T-cell (primary cell): ENCODE measurements at regions not wholly inside any gene's neighbourhood (a gene's known extent, or its start where the extent isn't known, plus 50 kb on each side); places are given as distances from the start of the nearest gene placed in this dataset.

Source experiments
- ATAC-seq, 4 experiments: fragments of 200-7000 bp in 3 of 4; fragments of 150-1000 bp in 1 of 4; cut with Tn5 transposase; replicated peaks in 1 of 4; 1 replicate in 3 of 4; 2 replicates in 1 of 4; pipeline ENCODE4 v1.10.0; 2021; ENCODE audit warnings: moderate library complexity in 3 of 4, mild to moderate bottlenecking in 2 of 4, moderate number of reproducible peaks in 1 of 4
- CTCF ChIA-PET, 2 donors: fragments of 300-600 bp; sonication (Branson Sonifier 250); formaldehyde crosslinking; loops; one replicate each; lab custom pipeline; 2022; ENCODE audit warnings: antibody characterized with exemption in 2 of 2; lab: Charles Lee
- POLR2A ChIA-PET, 2 donors: fragments of 300-600 bp; sonication (Branson Sonifier 250); formaldehyde crosslinking; loops; one replicate each; lab custom pipeline; 2022; ENCODE audit warnings: antibody characterized with exemption in 2 of 2; lab: Charles Lee
- DNase-seq, 35 experiments: peaks; one replicate each; pipeline versions ENCODE4 v3.0.0 to v3.0.0-alpha.2; 2013 to 2023
- H3K27ac ChIP-seq: one replicate; pipeline ENCODE4 v1.5.1; 2013; ENCODE audit warnings: low read length
- H3K27me3 ChIP-seq, 2 experiments: replicated peaks in 1 of 2; 1 replicate in 1 of 2; 2 replicates in 1 of 2; pipeline versions ENCODE4 v1.6.1 to v1.7.0; 2013; ENCODE audit warnings: low read length in 1 of 2, mixed read lengths in 1 of 2; ENCODE audit not compliant: control insufficient read depth in 2 of 2, insufficient read depth in 2 of 2; ENCODE audit errors: extremely low read depth in 1 of 2
- H3K36me3 ChIP-seq, 2 donors: 1 replicate in 1 of 2; 2 replicates in 1 of 2; pipeline versions ENCODE4 v1.6.1 to v1.7.0; 2013; ENCODE audit warnings: low read length in 1 of 2; ENCODE audit not compliant: control insufficient read depth in 2 of 2, insufficient read depth in 1 of 2; ENCODE audit errors: extremely low read depth in 1 of 2
- H3K4me1 ChIP-seq, 2 experiments: 1 replicate in 1 of 2; 2 replicates in 1 of 2; pipeline versions ENCODE4 v1.6.1 to v1.7.0; 2013; ENCODE audit warnings: low read length in 2 of 2, mixed read lengths in 1 of 2; ENCODE audit not compliant: insufficient read depth in 2 of 2, control insufficient read depth in 1 of 2; ENCODE audit errors: extremely low read depth in 1 of 2
- H3K4me3 ChIP-seq, 2 donors: 1 replicate in 1 of 2; 2 replicates in 1 of 2; pipeline versions ENCODE4 v1.5.1 to v1.7.0; 2013; ENCODE audit warnings: mild to moderate bottlenecking in 2 of 2, low read length in 1 of 2, moderate library complexity in 1 of 2; ENCODE audit not compliant: control insufficient read depth in 1 of 2; ENCODE audit errors: extremely low read depth in 1 of 2
- H3K9me3 ChIP-seq: 2 replicates; pipeline ENCODE4 v1.7.0; 2013
- H3K27ac Mint-ChIP-seq, 2 donors: one replicate each; pipeline ENCODE4 v1.8.0; 2020 to 2021; ENCODE audit warnings: mild to moderate bottlenecking in 2 of 2, mixed read lengths in 2 of 2
- H3K27me3 Mint-ChIP-seq, 2 donors: one replicate each; pipeline ENCODE4 v1.8.0; 2021 to 2022; ENCODE audit warnings: mixed read lengths in 2 of 2
- H3K36me3 Mint-ChIP-seq: one replicate; pipeline ENCODE4 v1.8.0; 2021; ENCODE audit warnings: mixed read lengths
- H3K4me1 Mint-ChIP-seq, 3 donors: one replicate each; pipeline ENCODE4 v1.8.0; 2020 to 2022; ENCODE audit warnings: mixed read lengths in 3 of 3, mild to moderate bottlenecking in 1 of 3
- H3K4me3 Mint-ChIP-seq, 3 donors: one replicate each; pipeline ENCODE4 v1.8.0; 2020 to 2022; ENCODE audit warnings: mild to moderate bottlenecking in 3 of 3, mixed read lengths in 3 of 3, moderate library complexity in 3 of 3
- H3K9me3 Mint-ChIP-seq, 3 donors: one replicate each; pipeline ENCODE4 v1.8.0; 2020 to 2022; ENCODE audit warnings: mixed read lengths in 3 of 3
- WGBS: methylation state at CpG from one replicate; pipeline ENCODE4 v1.1.5; 2013; ENCODE audit warnings: missing lambda C conversion rate; ENCODE audit not compliant: insufficient coverage; 5-methylcytosine and 5-hydroxymethylcytosine counted together

GRCh38 chr10:30546511-30546910 lies 83.0 kb downstream of the LYZL2 start:
- DNase-seq (no peak), ATAC-seq (no peak)
- H3K9me3 Mint-ChIP-seq, result no peaks in the 10 kb centered on the region
- H3K4me1 ChIP-seq, result peaks cover 0 to 3% of the 10 kb centered on the region in 2 experiments
- no peak overlapping the region for H3K27ac ChIP-seq
- H3K36me3 ChIP-seq, result no peaks in the 10 kb centered on the region
- H3K4me3 Mint-ChIP-seq, result no peak overlapping the region
- peaks cover 0 to 3% (median 0%) of the 10 kb centered on the region in 3 donors for H3K4me1 Mint-ChIP-seq
- H3K9me3 ChIP-seq, result no peaks in the 10 kb centered on the region
- no peak overlapping the region for H3K4me3 ChIP-seq
- H3K27me3 ChIP-seq, result peaks cover 0 to 2% of the 10 kb centered on the region in 2 experiments
- 100% methylated on average over 1 of the region's 9 CpGs for WGBS
- H3K27ac Mint-ChIP-seq, result no peak overlapping the region
- no peaks in the 10 kb centered on the region for H3K27me3 Mint-ChIP-seq
- ChIA-PET POLR2A (interaction anchor here in 1 of 2 donors (0.7 kb wide), 1 partner anchor 52 kb away, joined by 8 read pairs; no protein-coding TSS in a partner anchor), CTCF (interaction anchor here in 1 of 2 donors (0.6 kb wide), 1 partner anchor 36 kb away, joined by 7 read pairs; no protein-coding TSS in a partner anchor)
- no peaks in the 10 kb centered on the region for H3K36me3 Mint-ChIP-seq

GRCh38 chr10:30542895-30543288 lies 86.7 kb downstream of the LYZL2 start:
- 88% methylated on average over 3 of the region's 3 CpGs for WGBS
- Mint-ChIP-seq H3K27me3 (no peaks in the 10 kb centered on the region), H3K27ac (no peak overlapping the region), H3K4me3 (no peak overlapping the region), H3K9me3 (no peaks in the 10 kb centered on the region), H3K36me3 (no peaks in the 10 kb centered on the region), H3K4me1 (no peaks in the 10 kb centered on the region)
- Histone ChIP-seq H3K9me3 (no peaks in the 10 kb centered on the region), H3K4me1 (no peaks in the 10 kb centered on the region), H3K4me3 (no peak overlapping the region), H3K27me3 (peaks cover 0 to 2% of the 10 kb centered on the region in 2 experiments), H3K36me3 (no peaks in the 10 kb centered on the region), H3K27ac (no peak overlapping the region)
- DNase-seq, result no peak
- no peak for ATAC-seq
- CTCF ChIA-PET, result interaction anchor here in 1 of 2 donors (0.5 kb wide), 1 partner anchor 90 kb away, joined by 3 read pairs; no protein-coding TSS in a partner anchor
- POLR2A ChIA-PET, result no interaction called here

GRCh38 chr10:30542001-30542894 lies 87.3 kb downstream of the LYZL2 start:
- no peaks in the 10 kb centered on the region for H3K4me1 Mint-ChIP-seq
- ChIA-PET POLR2A (no interaction called here), CTCF (interaction anchor here (0.5 to 1.0 kb wide), 2 partner anchors 49 to 90 kb away, joined by 3 read pairs; no protein-coding TSS in a partner anchor)
- no peaks in the 10 kb centered on the region for H3K36me3 Mint-ChIP-seq
- no peak overlapping the region for H3K27ac Mint-ChIP-seq
- Histone ChIP-seq H3K27me3 (no peaks in the 10 kb centered on the region), H3K4me3 (no peak overlapping the region), H3K36me3 (no peaks in the 10 kb centered on the region), H3K27ac (no peak overlapping the region), H3K4me1 (no peaks in the 10 kb centered on the region), H3K9me3 (no peaks in the 10 kb centered on the region)
- 65% methylated on average over 12 of the region's 14 CpGs for WGBS
- no peaks in the 10 kb centered on the region for H3K9me3 Mint-ChIP-seq
- no peak overlapping the region for H3K4me3 Mint-ChIP-seq
- no peaks in the 10 kb centered on the region for H3K27me3 Mint-ChIP-seq
- ATAC-seq (no peak), DNase-seq (no peak)

- H3K9me3 ChIP-seq, result no peaks in the 10 kb centered on the region
- no peak overlapping the region for H3K4me3 ChIP-seq
- no peaks in the 10 kb centered on the region for H3K36me3 ChIP-seq
- no peaks in the 10 kb centered on the region for H3K9me3 Mint-ChIP-seq
- H3K36me3 Mint-ChIP-seq, result no peaks in the 10 kb centered on the region
- no peak for DNase-seq
- no peak overlapping the region for H3K27ac Mint-ChIP-seq
- POLR2A ChIA-PET, result no interaction called here
- no peak for ATAC-seq
- no peaks in the 10 kb centered on the region for H3K27me3 ChIP-seq
- H3K4me1 ChIP-seq, result no peaks in the 10 kb centered on the region
- H3K27ac ChIP-seq, result no peak overlapping the region
- no peak overlapping the region for H3K4me3 Mint-ChIP-seq
- WGBS, result no CpG with 5 or more reads among the region's 2 CpGs
- CTCF ChIA-PET, result no interaction called here
- no peaks in the 10 kb centered on the region for H3K27me3 Mint-ChIP-seq
- H3K4me1 Mint-ChIP-seq, result peaks cover 0 to 4% (median 0%) of the 10 kb centered on the region in 3 donors
Observed at GRCh38 chr10:30540276-30540675, 89.3 kb downstream of the LYZL2 start.

- no peak for DNase-seq
Observed at GRCh38 chr10:30538086-30538485, 91.5 kb downstream of the LYZL2 start.

GRCh38 chr10:30537586-30537985 lies 92.0 kb downstream of the LYZL2 start:
- Mint-ChIP-seq H3K4me3 (no peak overlapping the region), H3K9me3 (no peaks in the 10 kb centered on the region), H3K36me3 (peaks cover 3% of the 10 kb centered on the region), H3K27me3 (peaks cover 0 to 3% of the 10 kb centered on the region in 2 donors), H3K27ac (no peak overlapping the region), H3K4me1 (peaks cover 6 to 13% (median 8%) of the 10 kb centered on the region in 3 donors)
- Histone ChIP-seq H3K27me3 (no peaks in the 10 kb centered on the region), H3K27ac (no peak overlapping the region), H3K4me3 (no peak overlapping the region), H3K4me1 (peaks cover 0 to 11% of the 10 kb centered on the region in 2 experiments), H3K9me3 (no peaks in the 10 kb centered on the region), H3K36me3 (no peaks in the 10 kb centered on the region)
- ChIA-PET POLR2A (no interaction called here), CTCF (interaction anchor here (0.6 to 1.9 kb wide), 5 partner anchors 45 to 122 kb away, joined by 3 to 4 read pairs (median 3); no protein-coding TSS in a partner anchor)
- DNase-seq, result no peak
- no CpG with 5 or more reads among the region's 2 CpGs for WGBS
- ATAC-seq, result no peak

More at GRCh38 chr10:30538086-30538485, 91.5 kb downstream of the LYZL2 start:
- Histone ChIP-seq H3K36me3 (no peaks in the 10 kb centered on the region), H3K27ac (no peak overlapping the region), H3K4me1 (peaks cover 0 to 8% of the 10 kb centered on the region in 2 experiments), H3K27me3 (no peaks in the 10 kb centered on the region), H3K9me3 (no peaks in the 10 kb centered on the region), H3K4me3 (no peak overlapping the region)
- WGBS, result 72% methylated on average over 2 of the region's 4 CpGs
- peaks cover 0 to 3% of the 10 kb centered on the region in 2 donors for H3K27me3 Mint-ChIP-seq
- POLR2A ChIA-PET, result no interaction called here
- no peak overlapping the region for H3K27ac Mint-ChIP-seq
- CTCF ChIA-PET, result interaction anchor here (1.0 to 1.9 kb wide), 3 partner anchors 44 to 123 kb away, joined by 3 to 4 read pairs (median 3); no protein-coding TSS in a partner anchor
- ATAC-seq, result no peak
- no peak overlapping the region for H3K4me3 Mint-ChIP-seq
- peaks cover 3% of the 10 kb centered on the region for H3K36me3 Mint-ChIP-seq
- H3K9me3 Mint-ChIP-seq, result no peaks in the 10 kb centered on the region
- H3K4me1 Mint-ChIP-seq, result peaks cover 6 to 10% (median 6%) of the 10 kb centered on the region in 3 donors
